ENCODE measurements at regions not wholly inside any gene's neighbourhood (a gene's known extent, or its start where the extent isn't known, plus 50 kb on each side); places are given as distances from the start of the nearest gene placed in this dataset.

- TF ChIP-seq POLR2A (IDR thresholded peaks at IDR 0.05) (no peak), CTCF (IDR thresholded peaks at IDR 0.05 in 4 of 5, conservative IDR thresholded peaks at IDR 0.05 in 1 of 5) (no peak)
Measured at GRCh38 chr3:106528932-106529331, 660.1 kb upstream of the CBLB start.
